PC-9 (cell line): ENCODE measurements at regions not wholly inside any gene's neighbourhood (a gene's known extent, or its start where the extent isn't known, plus 50 kb on each side); places are given as distances from the start of the nearest gene placed in this dataset.
A peak's percentile ranks its signal among the peaks of the same experiment; 100 is the strongest.

ENCODE experiments used
- BruUV-seq: library from RNA; stranded (reverse); fragments of 400-500 nt; replicated peaks from 2 replicates; lab custom pipeline; 2021; lab: Mats Ljungman, UMichigan
- CTCF ChIA-PET: fragments of 300-600 bp; sonication (Branson Sonifier 250); formaldehyde crosslinking; loops from one replicate; lab custom pipeline; 2022; ENCODE audit warnings: antibody characterized with exemption; lab: Charles Lee
- POLR2A ChIA-PET: fragments of 300-600 bp; sonication (Branson Sonifier 250); formaldehyde crosslinking; loops from one replicate; lab custom pipeline; 2022; ENCODE audit warnings: antibody characterized with exemption; ENCODE audit not compliant: unreplicated experiment; lab: Charles Lee
- DNase-seq, 2 experiments: peaks; one replicate each; pipeline versions ENCODE4 v3.0.0 to v3.0.0-alpha.2; 2015 to 2022; ENCODE audit warnings: mixed read lengths in 1 of 2
- H2AFZ ChIP-seq: fragments of 200-600 bp; sonication (generic); 2 replicates; pipeline ENCODE4 v1.8.1; 2017; ENCODE audit warnings: antibody characterized with exemption
- H3F3A ChIP-seq: fragments of 200-600 bp; sonication (generic); 2 replicates; pipeline ENCODE4 v1.8.1; 2017; ENCODE audit warnings: antibody characterized with exemption, mild to moderate bottlenecking, low read depth; ENCODE audit not compliant: insufficient read depth
- H3K27ac ChIP-seq: fragments of 200-600 bp; sonication (generic); 2 replicates; pipeline ENCODE4 v1.6.1; 2016; ENCODE audit warnings: mixed run types
- H3K27me3 ChIP-seq: fragments of 200-600 bp; sonication (generic); 2 replicates; pipeline ENCODE4 v1.6.1; 2016; ENCODE audit warnings: low read depth, mixed run types; ENCODE audit not compliant: insufficient read depth
- H3K36me3 ChIP-seq: fragments of 200-600 bp; sonication (generic); 2 replicates; pipeline ENCODE4 v1.6.1; 2016; ENCODE audit warnings: low read depth, mixed run types
- H3K4me1 ChIP-seq: fragments of 200-600 bp; sonication (generic); replicated peaks from 2 replicates; pipeline ENCODE4 v1.6.1; 2016; ENCODE audit warnings: mixed run types; ENCODE audit not compliant: insufficient read depth
- H3K4me2 ChIP-seq: fragments of 200-600 bp; sonication (generic); 2 replicates; pipeline ENCODE4 v1.6.1; 2017; ENCODE audit warnings: mixed run types
- H3K4me3 ChIP-seq: fragments of 200-600 bp; sonication (generic); 2 replicates; pipeline ENCODE4 v1.6.1; 2016; ENCODE audit warnings: mixed run types
- H3K79me2 ChIP-seq: fragments of 200-600 bp; sonication (generic); 2 replicates; pipeline ENCODE4 v1.6.1; 2017; ENCODE audit warnings: low read depth, mixed run types
- H3K9me2 ChIP-seq: fragments of 200-600 bp; sonication (generic); 2 replicates; pipeline ENCODE4 v1.8.1; 2017; ENCODE audit warnings: mild to moderate bottlenecking; ENCODE audit not compliant: insufficient read depth
- H3K9me3 ChIP-seq: fragments of 200-600 bp; sonication (generic); 2 replicates; pipeline ENCODE4 v1.8.1; 2016; ENCODE audit warnings: low read depth; ENCODE audit not compliant: insufficient read depth
- H4K20me1 ChIP-seq: fragments of 200-600 bp; sonication (generic); 2 replicates; pipeline ENCODE4 v1.8.1; 2017; ENCODE audit not compliant: insufficient read depth
- EZH2 ChIP-seq: fragments of 200-600 bp; sonication (generic); IDR thresholded peaks from 2 replicates; pipeline ENCODE4 v1.8.0; 2017; ENCODE audit warnings: antibody characterized with exemption, low read depth
- intact Hi-C: fragments of 100-400 bp; cut with micrococcal nuclease; formaldehyde crosslinking; loops from one replicate; pipeline ENCODE4 v1.10.0; 2022; ENCODE audit not compliant: unreplicated experiment
- TF ChIP-seq, protein P1 (sequence below): fragments of 200-600 bp; sonication (generic); conservative IDR thresholded peaks from 2 replicates; pipeline ENCODE4 v1.6.1; 2017; ENCODE audit warnings: mixed run types, antibody characterized with exemption, mild to moderate bottlenecking, moderate library complexity

DNA sequence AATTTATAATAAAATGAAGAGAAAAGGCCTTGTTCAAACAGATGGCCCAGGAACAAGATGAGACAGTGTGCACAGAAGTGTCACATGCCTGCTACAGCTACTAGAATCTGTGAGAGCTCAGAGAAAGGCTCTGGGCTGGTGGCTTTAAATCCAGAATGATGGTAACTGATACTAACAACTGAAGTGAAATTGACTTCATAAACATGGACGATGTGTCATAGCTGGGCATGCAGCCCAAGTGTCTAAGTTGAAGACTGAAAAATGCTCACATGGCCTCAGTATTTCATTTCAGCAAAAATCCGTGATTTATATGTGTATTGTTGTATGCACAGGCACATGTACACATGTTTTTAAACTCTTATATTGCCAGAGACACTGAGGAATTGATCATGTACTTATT, 208.3 kb upstream of the RUNX1 start:
- Histone ChIP-seq H3K4me1 (peaks cover 42% of the 10 kb centered on the region), H3K27ac (peak overlapping the region; percentile 99), H3K9me2 (no peaks in the 10 kb centered on the region), H3K9me3 (0 out of 2 replicates have a peak, but pooled peaks cover 4% of the 10 kb centered on the region), H3F3A (peaks cover 21% of the 10 kb centered on the region), H3K27me3 (no peaks in the 10 kb centered on the region), H3K36me3 (no peaks in the 10 kb centered on the region), H3K4me3 (0 out of 2 replicates have a peak overlapping the region, but pooled peaks have one; percentile 4), H2AFZ (no peak overlapping the region), H3K4me2 (peak overlapping the region; percentile 75), H3K79me2 (no peaks in the 10 kb centered on the region), H4K20me1 (no peaks in the 10 kb centered on the region)
- DNase-seq: peak; percentile 54 to 78
- TF ChIP-seq, protein P1, sequence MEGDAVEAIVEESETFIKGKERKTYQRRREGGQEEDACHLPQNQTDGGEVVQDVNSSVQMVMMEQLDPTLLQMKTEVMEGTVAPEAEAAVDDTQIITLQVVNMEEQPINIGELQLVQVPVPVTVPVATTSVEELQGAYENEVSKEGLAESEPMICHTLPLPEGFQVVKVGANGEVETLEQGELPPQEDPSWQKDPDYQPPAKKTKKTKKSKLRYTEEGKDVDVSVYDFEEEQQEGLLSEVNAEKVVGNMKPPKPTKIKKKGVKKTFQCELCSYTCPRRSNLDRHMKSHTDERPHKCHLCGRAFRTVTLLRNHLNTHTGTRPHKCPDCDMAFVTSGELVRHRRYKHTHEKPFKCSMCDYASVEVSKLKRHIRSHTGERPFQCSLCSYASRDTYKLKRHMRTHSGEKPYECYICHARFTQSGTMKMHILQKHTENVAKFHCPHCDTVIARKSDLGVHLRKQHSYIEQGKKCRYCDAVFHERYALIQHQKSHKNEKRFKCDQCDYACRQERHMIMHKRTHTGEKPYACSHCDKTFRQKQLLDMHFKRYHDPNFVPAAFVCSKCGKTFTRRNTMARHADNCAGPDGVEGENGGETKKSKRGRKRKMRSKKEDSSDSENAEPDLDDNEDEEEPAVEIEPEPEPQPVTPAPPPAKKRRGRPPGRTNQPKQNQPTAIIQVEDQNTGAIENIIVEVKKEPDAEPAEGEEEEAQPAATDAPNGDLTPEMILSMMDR: no peak
- no peak for TF ChIP-seq EZH2
- ChIA-PET POLR2A (interaction anchor here (0.6 to 0.7 kb wide), 2 partner anchors 27 to 188 kb away, joined by 3 read pairs; no protein-coding TSS in a partner anchor), CTCF (no interaction called here)
- BruUV-seq: no TSS peak
- intact Hi-C loops: loop anchor here (2.0 to 10.0 kb wide), 5 partner anchors 31 to 293 kb away; no protein-coding TSS in a partner anchor

DNA sequence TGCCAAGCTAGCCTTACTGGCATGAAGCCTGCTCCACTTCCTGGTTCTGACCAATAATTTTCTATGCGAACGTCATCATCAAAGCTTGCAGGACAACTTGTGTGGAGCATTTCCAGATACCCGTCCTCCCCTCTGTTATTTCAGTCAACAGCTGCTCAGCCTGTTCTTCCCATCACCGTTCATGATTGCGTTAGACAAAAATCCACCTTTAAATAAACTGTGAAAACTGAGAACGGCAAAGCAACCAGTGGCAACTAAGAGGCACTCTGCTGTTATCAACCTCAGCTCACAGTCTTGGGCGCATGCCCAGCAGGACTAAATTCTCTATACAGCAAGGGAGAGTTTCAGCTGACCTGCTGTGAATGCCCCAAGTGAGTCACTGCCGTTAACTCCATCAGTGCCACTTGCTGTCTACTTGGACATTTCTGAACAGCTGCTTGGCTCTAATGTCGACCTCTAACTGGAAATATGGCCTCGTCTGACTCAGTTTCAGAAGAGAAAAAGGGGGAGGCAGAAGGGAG, 207.4 kb upstream of the RUNX1 start:
- peak overlapping the region; percentile 42; the same call in 1 of the 2 replicates for H3K4me3 ChIP-seq
- H3F3A ChIP-seq: peaks cover 21% of the 10 kb centered on the region
- DNase-seq: peak; percentile 86 to 98
- H2AFZ ChIP-seq: no peak overlapping the region
- CTCF ChIA-PET: interaction anchor here (0.7 to 1.1 kb wide), 2 partner anchors 24 to 205 kb away, joined by 3 to 4 read pairs; no protein-coding TSS in a partner anchor
- H3K4me2 ChIP-seq: peak overlapping the region; percentile 75
- H4K20me1 ChIP-seq: no peaks in the 10 kb centered on the region
- TF ChIP-seq EZH2: no peak
- TF ChIP-seq, protein P1: no peak
- no peaks in the 10 kb centered on the region for H3K27me3 ChIP-seq
- H3K4me1 ChIP-seq: peaks cover 37% of the 10 kb centered on the region
- H3K27ac ChIP-seq: peak overlapping the region; percentile 99
- POLR2A ChIA-PET: interaction anchor here (0.7 kb wide), 3 partner anchors 26 to 461 kb away, joined by 3 to 6 read pairs (median 6); no protein-coding TSS in a partner anchor
- BruUV-seq: TSS peak; percentile 29
- no peaks in the 10 kb centered on the region for H3K36me3 ChIP-seq
- intact Hi-C loops: loop anchor here (1.0 to 10.0 kb wide), 8 partner anchors 24 to 292 kb away; no protein-coding TSS in a partner anchor
- no peaks in the 10 kb centered on the region for H3K9me2 ChIP-seq
- H3K9me3 ChIP-seq: peaks cover 4% of the 10 kb centered on the region
- H3K79me2 ChIP-seq: no peaks in the 10 kb centered on the region

DNA sequence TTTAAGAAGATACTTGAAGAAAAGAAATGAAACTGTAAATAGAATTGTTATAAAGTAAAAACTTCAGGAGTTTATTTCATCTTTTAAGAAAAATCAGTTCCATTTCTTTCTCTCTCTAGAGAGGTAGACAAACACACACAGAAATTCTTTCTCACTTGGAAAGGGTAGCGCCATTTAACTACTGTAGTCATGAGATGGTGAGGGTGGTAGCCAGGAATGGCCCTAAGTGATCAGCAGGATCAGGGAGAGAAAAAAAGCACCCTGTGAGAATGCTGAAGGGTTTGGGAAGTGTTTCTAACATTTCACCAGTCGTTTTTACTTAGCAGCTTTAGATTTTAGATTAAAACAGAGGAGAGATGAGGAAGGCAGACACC, 205.7 kb upstream of the RUNX1 start:
- Histone ChIP-seq H3F3A (peaks cover 28% of the 10 kb centered on the region), H3K27ac (peak overlapping the region; percentile 99), H3K4me2 (no peak overlapping the region), H3K27me3 (no peaks in the 10 kb centered on the region), H3K4me3 (no peak overlapping the region), H2AFZ (no peak overlapping the region), H3K9me3 (peaks cover 15% of the 10 kb centered on the region), H4K20me1 (no peaks in the 10 kb centered on the region), H3K4me1 (peaks cover 38% of the 10 kb centered on the region), H3K79me2 (no peaks in the 10 kb centered on the region), H3K36me3 (0 out of 2 replicates have a peak, but pooled peaks cover 6% of the 10 kb centered on the region), H3K9me2 (no peaks in the 10 kb centered on the region)
- POLR2A ChIA-PET: no interaction called here
- CTCF ChIA-PET: no interaction called here
- DNase-seq: no peak
- intact Hi-C loops: loop anchor here (10.0 kb wide), 2 partner anchors 60 to 290 kb away; no protein-coding TSS in a partner anchor
- BruUV-seq: no TSS peak
- TF ChIP-seq EZH2: no peak
- TF ChIP-seq, protein P1: no peak
